ENCODE measurements at regions not wholly inside any gene's neighbourhood (a gene's known extent, or its start where the extent isn't known, plus 50 kb on each side); places are given as distances from the start of the nearest gene placed in this dataset.

GRCh38 chr20:23153696-23154341 lies 67.7 kb upstream of the CD93 start:
- ChIA-PET CTCF (no interaction called here), POLR2A (no interaction called here)
- no peak overlapping the region for H3K27ac Mint-ChIP-seq
- DNase-seq, result no peak
- no peak for TF ChIP-seq CTCF (IDR thresholded peaks at IDR 0.05)
- H3K27me3 Mint-ChIP-seq, result no peaks in the 10 kb centered on the region
- intact Hi-C loops (cut with micrococcal nuclease), result no loop called here
- no peaks in the 10 kb centered on the region for H3K36me3 Mint-ChIP-seq (ENCODE audit: low read depth)
- H3K4me3 Mint-ChIP-seq, result no peak overlapping the region
- no peak for ATAC-seq (ENCODE audit: low read depth)
- H3K4me1 Mint-ChIP-seq, result peaks cover 5% of the 10 kb centered on the region
- no peaks in the 10 kb centered on the region for H3K9me3 Mint-ChIP-seq

GRCh38 chr20:23152902-23153301 lies 66.8 kb upstream of the CD93 start:
- no peaks in the 10 kb centered on the region for H3K36me3 Mint-ChIP-seq (ENCODE audit: low read depth)
- no peaks in the 10 kb centered on the region for H3K27me3 Mint-ChIP-seq
- intact Hi-C loops (cut with micrococcal nuclease), result no loop called here
- H3K9me3 Mint-ChIP-seq, result no peaks in the 10 kb centered on the region
- no peak for ATAC-seq (ENCODE audit: low read depth)
- POLR2A ChIA-PET, result no interaction called here
- no peak for TF ChIP-seq CTCF (IDR thresholded peaks at IDR 0.05)
- H3K27ac Mint-ChIP-seq, result no peak overlapping the region
- H3K4me1 Mint-ChIP-seq, result peaks cover 5% of the 10 kb centered on the region
- CTCF ChIA-PET, result no interaction called here
- no peak overlapping the region for H3K4me3 Mint-ChIP-seq
- DNase-seq, result no peak

GRCh38 chr20:23152308-23152892 lies 66.3 kb upstream of the CD93 start:
- H3K4me3 Mint-ChIP-seq, result no peak overlapping the region
- POLR2A ChIA-PET, result no interaction called here
- peaks cover 5% of the 10 kb centered on the region for H3K4me1 Mint-ChIP-seq
- no peaks in the 10 kb centered on the region for H3K9me3 Mint-ChIP-seq
- no peak for DNase-seq
- TF ChIP-seq CTCF (IDR thresholded peaks at IDR 0.05), result no peak
- intact Hi-C loops (cut with micrococcal nuclease), result no loop called here
- CTCF ChIA-PET, result no interaction called here
- no peak overlapping the region for H3K27ac Mint-ChIP-seq
- no peaks in the 10 kb centered on the region for H3K27me3 Mint-ChIP-seq
- no peak for ATAC-seq (ENCODE audit: low read depth)
- no peaks in the 10 kb centered on the region for H3K36me3 Mint-ChIP-seq (ENCODE audit: low read depth)

- ChIA-PET CTCF (no interaction called here), POLR2A (no interaction called here)
- Mint-ChIP-seq H3K36me3 (ENCODE audit: low read depth) (no peaks in the 10 kb centered on the region), H3K27ac (no peak overlapping the region), H3K4me1 (peaks cover 5% of the 10 kb centered on the region), H3K9me3 (no peaks in the 10 kb centered on the region), H3K4me3 (no peak overlapping the region), H3K27me3 (no peaks in the 10 kb centered on the region)
- TF ChIP-seq CTCF (IDR thresholded peaks at IDR 0.05), result no peak
- ATAC-seq (ENCODE audit: low read depth) (no peak), DNase-seq (no peak)
- intact Hi-C loops (cut with micrococcal nuclease), result no loop called here
Measured at GRCh38 chr20:23151885-23152284, 65.8 kb upstream of the CD93 start.

GRCh38 chr20:23151008-23151703 lies 65.0 kb upstream of the CD93 start:
- POLR2A ChIA-PET, result no interaction called here
- TF ChIP-seq CTCF (IDR thresholded peaks at IDR 0.05), result no peak
- CTCF ChIA-PET, result no interaction called here
- Mint-ChIP-seq H3K9me3 (no peaks in the 10 kb centered on the region), H3K27ac (no peak overlapping the region), H3K4me1 (peaks cover 5% of the 10 kb centered on the region), H3K36me3 (ENCODE audit: low read depth) (no peaks in the 10 kb centered on the region), H3K4me3 (no peak overlapping the region), H3K27me3 (no peaks in the 10 kb centered on the region)
- DNase-seq (no peak), ATAC-seq (ENCODE audit: low read depth) (no peak)
- intact Hi-C loops (cut with micrococcal nuclease), result no loop called here
